COR-L47 (cell line): ENCODE measurements at regions not wholly inside any gene's neighbourhood (a gene's known extent, or its start where the extent isn't known, plus 50 kb on each side); places are given as distances from the start of the nearest gene placed in this dataset.
A peak's percentile ranks its signal among the peaks of the same experiment; 100 is the strongest.
"Not testable (repeated sequence)": the region's sequence is repeated elsewhere in the genome, so short reads cannot be mapped to it uniquely, and the experiment has no call there.

Experiments
- DNase-seq: peaks from one replicate; lab custom pipeline; 2025; lab: John Stamatoyannopoulos, UW

DNA sequence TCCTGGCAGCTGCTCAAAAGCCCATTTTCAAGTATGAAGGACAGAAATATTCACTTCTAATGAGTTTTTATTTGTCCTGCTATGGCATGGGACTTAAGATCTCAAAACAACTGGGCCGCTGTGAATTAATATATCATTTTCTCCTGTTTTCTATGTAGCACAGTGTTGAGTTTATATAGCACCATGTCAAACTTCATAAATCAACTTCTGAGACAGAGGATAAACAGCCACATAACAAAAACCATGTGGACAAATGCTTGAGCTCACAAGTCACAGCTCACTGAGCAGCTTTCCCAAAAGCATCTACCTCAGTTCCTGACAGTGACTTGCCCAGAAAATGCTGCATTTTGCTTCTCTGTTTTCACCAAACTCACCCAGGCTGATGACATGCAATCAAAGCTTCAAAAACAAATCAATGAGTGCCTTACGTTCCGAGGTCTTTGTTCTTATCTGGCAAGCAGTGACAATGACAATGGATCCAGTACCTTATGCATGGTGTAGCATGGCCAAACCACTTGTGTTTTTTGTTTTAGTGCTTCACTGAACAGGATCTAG lies 722.6 kb downstream of the LRRIQ3 start:
- DNase-seq: no peak

DNA sequence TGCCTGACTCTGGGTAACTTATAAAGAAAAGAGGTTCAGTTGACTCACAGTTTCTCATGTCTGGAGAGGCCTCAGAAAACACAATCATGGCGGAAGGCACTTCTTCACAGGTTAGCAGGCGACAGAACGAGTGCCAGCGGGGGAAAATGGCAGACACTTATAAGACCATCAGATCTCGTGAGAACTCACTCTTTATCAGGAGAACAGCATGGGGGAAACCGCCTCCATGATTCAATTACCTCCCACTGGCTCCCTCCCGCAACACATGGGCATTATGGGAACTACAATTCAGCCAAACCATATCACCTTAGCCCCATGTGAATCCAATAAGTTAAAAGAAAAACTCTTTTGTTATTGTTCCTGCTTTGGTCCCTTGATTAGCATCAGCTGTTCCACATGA lies 725.2 kb downstream of the LRRIQ3 start:
- no peak for DNase-seq

DNA sequence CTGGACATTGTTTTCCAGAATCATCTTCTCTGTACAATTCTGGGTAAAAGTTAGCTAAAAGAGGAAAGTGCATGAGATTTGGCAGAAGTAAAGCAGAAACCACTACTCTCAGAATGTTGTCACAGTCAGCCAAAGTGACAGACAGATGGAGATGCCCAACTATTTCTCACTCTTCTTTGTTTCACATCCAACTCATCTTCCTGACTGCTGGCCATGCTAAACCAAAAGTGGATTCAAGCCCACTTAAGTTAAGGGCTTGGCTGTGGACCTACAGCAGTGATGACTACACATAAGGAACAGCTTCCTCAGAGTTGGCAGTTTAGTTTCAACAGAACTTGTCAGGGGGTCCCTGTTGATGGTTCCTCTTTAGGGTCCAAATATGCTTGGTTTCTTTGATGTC lies 730.2 kb downstream of the LRRIQ3 start:
- no peak for DNase-seq

DNA sequence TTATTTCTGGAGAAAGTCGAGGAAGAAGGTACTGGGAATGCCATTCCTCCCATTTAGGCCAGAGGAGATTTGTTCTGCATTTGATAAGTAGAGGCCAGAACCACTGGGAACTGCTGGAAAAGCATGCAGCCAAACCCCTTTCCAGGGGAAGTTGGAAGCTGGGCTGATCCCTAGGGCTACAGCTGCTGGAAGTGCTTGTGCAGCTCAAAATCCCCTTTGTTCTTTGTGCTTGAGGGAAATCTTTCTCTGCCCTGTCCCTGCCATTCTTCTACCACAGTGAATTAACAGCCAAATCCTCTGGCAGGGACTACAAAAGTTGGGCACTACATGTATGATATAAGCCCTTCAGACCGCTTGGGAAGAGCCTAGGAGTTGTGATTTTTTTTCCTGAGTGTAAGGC lies 734.1 kb downstream of the LRRIQ3 start:
- no peak for DNase-seq

DNA sequence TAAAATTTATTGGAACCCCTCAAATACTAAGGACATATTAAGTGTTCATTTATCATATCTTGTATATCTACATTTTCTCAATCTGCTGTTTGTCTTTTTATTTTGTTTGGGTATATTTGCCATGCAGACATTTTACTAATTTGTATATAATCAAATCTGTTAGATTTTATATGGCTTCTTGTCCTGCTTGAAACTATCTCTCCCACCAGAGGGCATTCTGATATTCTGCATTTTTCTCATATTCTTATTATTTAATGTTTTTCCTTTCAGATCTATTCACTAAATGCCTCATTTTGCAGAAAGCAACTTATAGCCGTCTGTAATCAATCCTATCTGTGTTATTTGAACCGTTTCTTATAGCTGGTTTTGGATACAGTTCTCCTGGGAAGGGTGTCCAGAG lies 745.5 kb downstream of the LRRIQ3 start:
- DNase-seq: no peak

DNA sequence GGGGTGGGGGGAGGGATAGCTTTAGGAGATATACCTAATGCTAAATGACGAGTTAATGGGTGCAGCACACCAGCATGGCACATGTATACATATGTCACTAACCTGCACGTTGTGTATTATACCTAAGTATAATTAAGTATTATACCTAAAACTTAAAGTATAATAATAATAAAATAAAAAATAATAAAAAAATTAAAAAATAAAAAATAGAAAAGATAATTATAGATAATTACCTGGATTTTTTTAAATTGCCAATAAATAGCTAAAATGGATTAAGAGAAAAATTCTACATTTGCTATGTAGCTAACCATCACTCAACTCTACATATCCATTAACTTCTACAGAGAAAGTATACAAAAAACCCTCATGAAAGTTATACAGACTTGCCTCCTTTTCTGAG lies 747.3 kb downstream of the LRRIQ3 start:
- DNase-seq: not testable (repeated sequence)

DNA sequence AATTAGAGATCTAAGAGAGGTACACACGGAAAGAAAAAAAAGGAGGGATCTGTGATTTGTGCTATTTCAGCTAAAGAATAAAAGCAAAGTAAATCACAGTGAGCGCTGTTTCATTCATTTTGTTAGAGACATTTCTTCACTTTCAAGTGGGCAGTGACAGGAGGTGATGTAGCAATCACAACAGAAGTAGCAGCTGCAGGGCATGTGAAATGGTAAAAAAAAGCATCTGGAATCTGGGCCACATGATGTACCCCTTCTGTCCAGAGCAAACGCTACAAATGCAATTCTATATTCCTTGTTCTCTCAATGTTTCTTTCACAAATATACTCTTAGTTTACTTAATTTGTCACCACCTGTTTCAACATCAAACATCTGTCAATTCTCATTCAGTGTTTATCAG lies 786.5 kb downstream of the LRRIQ3 start:
- DNase-seq: peak; percentile 1

DNA sequence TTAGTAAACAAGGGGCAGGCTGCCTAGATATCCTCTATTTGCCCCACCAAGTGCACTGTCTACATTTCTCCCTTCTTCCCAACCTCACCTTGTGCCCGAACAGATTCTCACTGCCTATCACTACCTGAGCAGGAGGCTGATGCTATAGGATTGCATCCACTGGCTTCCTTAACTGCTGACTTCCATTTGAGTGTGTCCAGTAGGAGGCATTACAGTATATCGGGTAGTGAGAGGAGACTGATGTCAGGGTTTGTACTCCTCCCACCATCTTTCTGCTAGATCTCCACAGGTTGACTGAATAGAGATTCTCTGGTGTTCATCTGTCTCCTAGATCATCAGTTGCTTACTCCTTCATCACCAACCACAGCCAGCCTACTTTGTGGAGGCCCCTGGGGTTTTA lies 796.3 kb downstream of the LRRIQ3 start:
- DNase-seq: no peak

DNA sequence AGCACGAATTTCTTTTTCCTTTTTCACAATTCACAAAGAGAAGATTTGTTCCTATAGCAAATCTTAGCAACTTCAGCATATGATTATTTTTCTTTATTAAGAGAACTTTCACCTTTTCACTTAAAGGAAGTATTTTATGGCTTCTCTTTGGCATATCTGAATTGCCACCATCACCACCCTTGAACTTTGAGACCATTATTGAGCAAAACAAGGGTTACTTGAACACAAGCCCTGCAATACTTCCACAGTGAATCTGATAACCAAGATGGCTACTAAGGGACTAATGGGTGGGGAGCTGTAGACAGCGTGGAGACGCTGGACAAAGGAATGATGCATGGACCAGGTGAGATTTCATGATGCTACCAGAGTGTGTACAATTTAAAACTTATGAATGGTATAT lies 815.0 kb downstream of the LRRIQ3 start:
- DNase-seq: no peak

DNA sequence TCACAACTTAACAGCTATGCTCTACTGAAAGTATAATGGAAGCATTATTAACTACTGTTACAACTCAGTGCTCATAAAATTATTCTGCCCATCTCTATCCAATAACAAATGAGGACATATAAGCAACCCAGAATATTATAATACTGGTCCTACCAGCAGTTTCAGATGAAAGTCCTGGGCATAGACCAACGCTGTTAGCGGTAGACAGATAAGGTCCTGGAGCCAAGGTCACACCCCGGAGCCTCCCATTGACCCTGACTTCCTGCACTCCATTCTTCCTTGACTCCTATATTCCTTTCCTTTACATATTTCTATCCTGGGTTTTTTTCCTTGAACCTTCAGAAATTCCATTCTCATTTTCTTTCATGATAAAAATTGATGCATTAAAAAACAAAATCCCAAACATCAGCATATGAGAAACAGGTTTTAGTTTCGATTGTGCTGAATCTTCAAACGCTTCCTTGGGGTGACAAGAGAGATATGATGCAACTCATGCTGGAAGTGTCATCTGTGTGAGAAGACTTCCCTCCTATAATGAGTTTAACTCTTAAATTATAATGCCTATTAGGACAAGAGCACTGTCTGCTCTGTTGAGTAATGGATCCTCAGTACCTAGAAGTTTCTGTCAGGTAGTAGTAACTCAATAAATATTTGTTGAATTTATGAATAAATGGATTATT lies 831.1 kb downstream of the LRRIQ3 start:
- DNase-seq: no peak

DNA sequence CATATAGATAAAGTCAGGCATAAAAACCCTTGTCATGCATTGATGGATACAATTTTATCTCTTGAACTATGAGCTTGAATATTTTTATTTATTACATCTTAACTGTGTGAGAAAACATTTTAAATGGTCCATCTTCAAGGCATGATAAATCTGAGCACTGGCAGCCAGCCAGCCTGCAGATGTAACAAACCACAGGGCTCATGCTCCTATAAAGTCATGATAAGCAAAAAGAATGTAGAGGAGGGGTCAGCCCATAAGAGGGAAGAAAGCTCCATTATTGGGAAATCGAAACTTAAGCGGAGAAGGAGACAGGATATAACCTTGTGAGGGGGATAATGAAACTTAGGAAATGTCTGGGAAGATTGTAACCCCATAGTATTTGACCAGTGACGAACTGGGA lies 839.0 kb downstream of the LRRIQ3 start:
- no peak for DNase-seq

DNA sequence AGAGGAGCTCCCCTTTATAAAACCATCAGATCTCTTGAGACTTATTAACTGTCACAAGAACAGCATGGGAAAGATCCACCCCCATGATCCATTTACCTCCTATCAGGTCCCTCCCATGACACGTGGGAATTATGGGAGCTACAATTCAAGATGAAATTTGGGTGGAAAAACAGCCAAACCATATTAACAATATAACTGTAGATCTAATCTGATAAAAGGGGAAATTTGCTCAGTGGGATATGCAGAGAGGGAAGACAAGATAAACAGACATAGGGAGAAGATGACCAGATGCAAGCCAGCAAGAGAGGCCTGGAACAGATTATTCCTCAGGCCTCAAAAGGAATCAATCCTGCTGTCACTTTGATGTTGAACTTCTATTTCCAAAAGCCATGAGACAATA lies 841.5 kb downstream of the LRRIQ3 start:
- no peak for DNase-seq

DNA sequence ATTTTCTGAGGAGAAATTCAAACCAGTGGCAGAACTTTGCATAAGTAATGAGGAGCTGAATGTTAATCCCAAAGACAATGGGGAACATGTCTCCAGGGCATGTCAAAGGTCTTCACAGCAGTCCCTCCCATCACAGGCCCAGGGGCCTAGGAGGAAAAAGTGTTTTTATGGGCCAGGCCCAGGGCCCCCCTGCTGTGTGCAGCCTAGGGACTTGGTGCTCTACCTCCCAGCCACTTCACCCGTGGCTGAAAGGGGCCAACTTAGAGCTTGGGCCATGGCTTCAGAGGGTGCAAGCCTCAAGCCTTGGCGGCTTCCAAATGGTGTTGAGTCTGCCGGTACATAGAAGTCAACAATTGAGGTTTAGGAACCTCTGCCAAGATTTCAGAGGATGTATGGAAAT lies 854.0 kb downstream of the LRRIQ3 start:
- DNase-seq: no peak

DNA sequence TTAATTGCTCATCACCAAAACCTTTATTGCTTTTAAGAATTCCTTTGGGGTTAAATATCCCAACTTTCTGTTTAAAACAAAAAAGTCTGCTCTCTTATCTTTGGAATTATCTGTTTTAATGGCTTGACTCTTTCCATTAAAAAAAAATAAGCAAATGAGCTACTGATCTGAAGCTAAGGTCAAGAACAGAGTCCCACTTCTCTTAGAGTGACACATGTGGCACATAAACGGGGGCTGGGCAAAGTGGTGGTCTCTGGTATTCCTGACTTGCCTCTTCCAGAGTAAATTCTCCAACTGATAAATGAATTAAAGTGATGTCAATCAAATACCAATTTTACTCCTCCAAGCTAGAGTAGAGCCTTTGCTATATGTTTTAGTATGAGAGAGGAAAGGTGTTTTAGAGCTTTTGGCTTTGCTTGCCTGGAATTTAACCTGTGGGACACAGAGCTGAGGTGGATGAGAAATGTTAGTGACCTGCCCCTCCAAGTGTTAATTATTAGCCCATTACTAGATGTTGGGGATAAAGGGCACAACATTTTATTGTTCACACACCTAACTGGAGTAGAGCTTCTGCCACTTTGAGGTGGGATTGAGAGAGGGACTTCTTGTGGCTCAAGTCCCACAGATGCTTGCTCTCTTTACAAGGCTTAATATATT lies 864.0 kb downstream of the LRRIQ3 start:
- DNase-seq: no peak

DNA sequence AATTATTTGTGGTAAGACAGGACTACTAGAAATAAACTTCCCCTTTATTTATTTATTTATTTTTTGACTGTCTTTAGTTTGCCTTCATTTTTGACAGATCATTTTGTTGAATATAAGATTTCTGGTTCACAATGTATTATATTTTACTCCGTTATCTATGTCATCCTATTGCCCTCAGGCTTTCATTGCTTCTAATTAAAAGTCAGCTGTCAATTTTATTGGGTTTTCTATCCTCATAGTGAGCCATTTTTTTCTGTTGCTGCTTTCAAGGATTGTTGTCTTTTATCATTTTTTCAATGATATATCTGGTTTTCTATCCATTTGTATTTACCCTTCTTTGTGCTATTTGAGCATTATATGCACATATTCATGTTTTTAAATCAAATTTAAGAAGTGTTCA lies 866.2 kb downstream of the LRRIQ3 start:
- no peak for DNase-seq

DNA sequence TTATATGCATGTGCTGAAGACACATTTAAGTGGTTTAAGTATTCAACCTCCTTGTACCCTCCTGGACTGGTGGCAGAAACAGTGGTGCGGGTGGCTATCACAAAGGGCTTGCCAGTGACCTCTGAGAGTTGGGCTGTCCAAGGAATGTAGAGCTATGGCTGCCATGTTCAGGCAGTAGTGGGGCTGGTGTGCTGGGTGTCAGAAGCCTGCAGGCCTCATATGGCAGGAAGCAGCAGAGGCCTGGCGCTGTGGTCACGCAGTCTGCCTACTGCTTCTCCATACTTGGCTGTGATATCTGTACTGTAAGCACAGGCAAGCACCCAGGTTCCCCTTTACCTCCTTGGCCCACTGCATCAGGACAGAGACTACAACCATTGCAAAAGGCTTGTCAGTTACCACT lies 870.0 kb downstream of the LRRIQ3 start:
- DNase-seq: no peak

DNA sequence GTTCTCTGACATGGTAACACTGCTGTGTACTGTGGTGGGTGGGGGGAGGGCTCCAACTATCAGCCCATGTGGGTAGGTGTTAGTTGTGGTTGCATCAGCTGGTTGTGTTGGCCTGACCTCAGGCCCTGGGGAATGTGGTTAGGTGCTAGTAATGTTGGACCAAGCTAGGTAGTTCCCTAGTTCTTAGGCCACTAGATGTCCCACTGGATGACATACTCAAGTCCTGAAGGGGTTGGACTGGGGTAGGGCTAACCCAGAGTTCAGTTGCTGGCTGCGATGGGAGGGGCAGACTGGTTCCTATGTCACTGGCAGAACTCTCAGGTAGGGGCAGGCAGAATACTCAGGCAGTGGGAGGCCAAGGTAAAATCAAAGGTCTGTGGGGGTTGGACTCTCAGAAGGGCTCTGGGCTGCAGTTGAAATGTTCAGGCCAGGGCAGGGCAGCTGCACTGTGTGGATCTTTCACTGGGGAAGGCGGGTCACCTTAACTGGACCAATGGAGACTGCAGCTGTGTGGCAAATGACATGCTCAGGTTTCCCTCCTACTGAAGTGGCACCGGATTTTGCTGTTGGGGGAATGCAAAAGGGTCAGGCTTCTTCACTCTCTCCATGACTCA lies 870.7 kb downstream of the LRRIQ3 start:
- no peak for DNase-seq

DNA sequence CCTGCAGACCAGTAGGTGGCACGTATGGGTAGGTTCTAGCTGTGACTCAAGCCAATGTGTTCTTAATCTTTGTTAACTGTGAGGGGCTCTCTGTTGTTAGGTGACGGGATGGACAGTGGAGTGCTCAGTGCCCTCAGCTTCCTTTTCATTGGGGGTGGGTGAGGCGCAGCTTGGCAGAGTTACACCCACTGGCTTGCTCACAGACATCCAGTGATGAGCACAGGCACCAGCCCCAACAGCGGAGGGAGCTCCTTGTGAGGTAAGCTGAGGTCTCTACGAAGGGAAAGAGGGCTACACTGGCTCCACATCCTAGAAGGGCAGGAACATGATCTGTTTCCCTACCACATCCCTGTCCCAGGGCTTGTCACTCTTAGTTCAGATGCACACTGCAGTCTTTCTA lies 871.3 kb downstream of the LRRIQ3 start:
- no peak for DNase-seq

DNA sequence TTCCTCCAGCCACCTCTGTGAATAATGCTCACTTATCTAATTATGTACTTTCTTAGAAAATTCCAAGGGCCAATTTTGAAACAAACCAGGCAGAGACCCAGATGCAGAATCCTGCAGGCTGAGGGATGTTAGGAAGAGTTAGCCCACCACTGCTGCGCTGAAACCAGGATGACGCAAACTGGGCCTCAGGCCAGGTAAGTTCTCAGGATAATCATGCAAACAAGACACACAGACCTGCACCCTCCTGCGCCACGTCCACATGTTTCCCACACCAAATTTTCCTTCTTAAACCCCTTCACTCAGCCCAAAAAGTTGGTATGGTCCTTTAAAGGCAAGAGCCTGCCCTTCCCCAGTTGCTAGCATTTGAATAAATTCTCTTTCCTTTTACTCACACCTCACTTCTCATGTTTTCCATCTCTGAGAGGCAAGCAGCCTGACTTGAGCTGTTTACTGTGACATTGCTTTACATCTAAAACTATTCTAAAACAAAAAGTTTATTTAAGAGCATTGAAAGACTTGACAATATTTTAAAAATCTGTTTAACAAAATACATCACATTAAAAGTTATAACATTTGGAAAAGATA lies 887.1 kb downstream of the LRRIQ3 start:
- DNase-seq: no peak

DNA sequence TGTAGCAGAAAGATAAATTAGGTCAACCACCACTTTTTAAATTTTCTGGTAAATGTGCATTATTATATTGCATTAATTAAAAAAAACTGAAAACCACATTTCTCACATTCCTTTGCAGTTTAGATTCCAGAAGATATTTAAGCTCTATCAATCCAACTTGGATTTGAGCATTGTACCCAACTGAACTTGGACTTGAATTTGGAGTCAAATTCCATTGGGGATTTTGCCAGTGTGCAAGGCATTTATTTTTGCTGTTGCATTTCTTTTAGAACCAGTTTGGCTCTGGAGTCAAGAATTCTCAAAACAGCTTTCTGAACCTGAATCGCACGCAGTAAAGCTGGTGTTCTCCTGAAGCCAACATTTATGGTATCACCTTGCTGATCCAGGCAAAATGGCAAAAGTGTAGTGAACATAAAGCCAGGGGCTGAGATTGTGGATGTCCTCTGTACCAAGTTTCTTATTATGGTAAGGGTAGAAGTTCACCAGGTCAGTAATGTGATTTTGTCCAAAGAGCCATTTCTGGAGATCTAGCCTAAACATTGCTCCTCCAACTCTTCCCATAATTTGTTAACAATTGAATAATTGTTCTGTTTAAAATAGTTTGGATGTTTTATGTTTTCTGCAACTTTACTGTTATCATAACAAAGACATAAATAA lies 890.9 kb downstream of the LRRIQ3 start:
- DNase-seq: no peak

DNA sequence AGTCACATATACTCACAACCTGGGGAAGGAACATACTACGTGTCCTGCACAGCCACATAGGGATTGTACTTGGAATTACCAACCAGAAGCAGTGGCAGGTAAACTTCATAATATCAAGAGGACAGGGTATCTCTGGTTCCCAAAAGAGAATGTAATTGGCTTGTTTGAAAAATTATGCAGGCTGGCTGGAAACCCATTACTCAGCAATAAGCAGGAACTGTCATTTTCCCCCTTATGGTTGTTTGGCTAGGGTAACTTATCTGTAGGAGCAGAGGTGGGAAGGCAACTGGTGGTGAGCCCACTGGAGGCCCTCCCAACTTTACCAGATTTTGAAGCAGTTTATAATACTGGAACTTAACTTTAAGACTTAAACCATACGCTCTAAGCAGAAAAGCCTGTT lies 924.1 kb downstream of the LRRIQ3 start:
- DNase-seq: no peak

DNA sequence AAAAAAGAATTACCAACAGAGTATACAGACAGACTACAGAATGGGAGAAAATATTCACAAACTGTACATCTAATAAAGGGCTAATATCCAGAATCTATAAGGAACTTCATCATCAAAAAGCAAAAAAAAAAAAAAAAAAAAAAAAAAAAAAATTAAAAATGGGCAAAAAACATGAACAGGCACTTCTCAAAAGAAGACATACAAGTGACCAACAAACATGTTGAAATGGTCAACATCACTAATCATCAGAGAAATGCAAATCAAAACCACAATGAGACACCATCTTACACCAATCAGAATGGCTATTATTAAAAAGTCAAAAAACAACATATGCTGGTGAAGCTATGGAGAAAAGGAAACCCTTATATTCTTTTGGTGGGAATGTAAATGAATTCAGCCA lies 952.8 kb downstream of the LRRIQ3 start:
- DNase-seq: not testable (repeated sequence)
